ENCODE measurements at regions not wholly inside any gene's neighbourhood (a gene's known extent, or its start where the extent isn't known, plus 50 kb on each side); places are given as distances from the start of the nearest gene placed in this dataset.

DNA sequence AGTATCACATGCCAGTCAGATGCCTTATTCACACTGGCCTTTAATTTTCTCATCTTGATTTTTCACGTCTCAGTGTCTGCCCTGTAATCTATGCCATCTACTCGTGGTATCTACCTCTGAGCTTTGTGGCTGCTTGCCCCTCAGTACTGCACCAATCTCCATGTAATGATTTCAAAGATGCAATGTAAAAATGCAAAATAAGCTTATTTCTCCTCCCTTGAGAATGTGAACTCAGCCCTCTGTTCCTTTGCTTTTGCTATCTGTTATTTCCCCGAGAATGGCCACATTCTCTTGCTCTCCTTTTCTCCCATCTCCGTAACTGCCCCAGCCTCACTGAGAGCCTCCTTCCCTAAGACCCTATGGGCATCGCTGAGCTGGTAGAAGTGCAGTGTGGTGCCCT is 317.5 kb downstream of the SFMBT2 start:
- no peak for TF ChIP-seq CTCF (IDR thresholded peaks at IDR 0.05)
- TF ChIP-seq POLR2A (IDR thresholded peaks at IDR 0.05): no peak
